ENCODE measurements at regions not wholly inside any gene's neighbourhood (a gene's known extent, or its start where the extent isn't known, plus 50 kb on each side); places are given as distances from the start of the nearest gene placed in this dataset.

DNA sequence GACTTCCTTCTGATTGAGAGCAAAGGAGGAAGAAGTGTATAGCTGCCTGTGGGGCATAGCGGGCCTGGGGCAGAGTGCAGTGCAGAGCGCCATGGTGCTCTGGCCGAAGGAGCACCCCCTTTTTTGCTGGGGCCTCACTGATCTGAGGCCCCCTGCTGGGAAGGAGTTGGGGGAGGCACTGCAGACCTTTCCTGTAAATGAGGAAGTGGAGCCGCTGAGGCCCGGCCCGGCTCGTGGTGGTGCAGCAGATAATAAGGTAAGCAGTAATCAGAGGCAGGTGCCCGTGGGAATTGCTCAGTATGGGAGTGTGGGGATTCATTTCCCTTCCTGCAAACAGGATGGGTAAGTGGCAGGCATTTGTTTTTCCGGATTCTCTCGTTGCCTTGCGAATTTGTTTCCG, 373.7 kb upstream of the MKI67 start:
- DNase-seq: no peak

DNA sequence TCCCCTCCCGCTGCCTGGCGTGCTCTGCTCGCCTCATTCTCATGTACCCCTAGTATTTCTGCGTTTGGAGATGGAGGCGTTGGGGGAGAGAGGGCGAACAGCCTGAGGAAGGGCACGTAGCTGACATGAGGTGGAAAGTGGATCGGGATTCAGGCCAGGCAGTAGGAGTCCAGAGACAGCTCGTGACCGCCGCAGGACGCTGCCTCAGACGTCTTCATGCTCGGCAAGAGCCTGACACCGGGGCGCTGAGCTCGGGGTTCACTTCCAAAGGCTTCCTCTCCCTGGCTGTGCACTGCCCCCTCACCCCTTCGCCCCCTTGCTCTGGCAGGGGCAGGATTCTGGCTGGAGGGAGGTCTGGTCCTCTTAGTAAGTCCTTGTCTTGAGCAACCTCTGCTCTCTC, 374.4 kb upstream of the MKI67 start:
- no peak for DNase-seq

DNA sequence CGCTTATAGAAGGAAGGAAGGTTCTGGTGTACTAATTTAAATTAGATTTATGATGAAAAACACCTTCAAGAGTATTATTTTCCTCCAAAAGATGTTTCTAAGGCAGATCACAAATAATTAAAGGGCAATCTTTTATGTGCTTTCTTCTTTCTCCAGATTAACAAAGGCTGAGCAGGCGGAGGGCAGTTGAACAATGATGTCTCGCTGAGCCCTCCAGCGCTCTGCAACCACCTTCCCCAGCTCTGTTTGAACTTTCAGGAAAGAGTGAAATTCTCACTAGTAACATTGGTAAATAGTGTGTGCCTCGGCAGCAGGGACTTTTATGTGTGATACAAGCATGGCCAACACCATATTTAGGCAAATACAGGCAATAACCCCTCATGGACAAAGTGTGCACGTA, 379.1 kb upstream of the MKI67 start:
- DNase-seq: no peak

GRCh38 chr10:128506423-128506822, 380.2 kb upstream of the MKI67 start:
- DNase-seq: no peak

DNA sequence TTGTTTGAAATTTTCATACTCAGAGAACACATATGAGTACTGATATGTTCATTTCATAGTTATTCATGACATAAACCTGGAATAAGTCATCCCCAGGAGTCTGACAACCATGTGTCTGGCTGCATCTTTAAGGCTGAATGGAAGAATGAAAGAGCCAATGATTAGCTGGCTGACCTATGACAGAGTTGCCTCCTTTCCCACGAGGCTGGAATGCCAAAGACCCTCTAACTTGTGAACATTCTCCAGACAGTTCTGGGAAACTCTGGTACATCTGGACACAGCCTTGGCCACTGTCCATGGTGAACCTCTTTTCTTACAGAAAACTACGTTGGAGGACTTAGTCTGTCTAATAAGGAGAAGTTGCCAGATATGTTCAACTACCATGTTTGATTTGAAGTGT, 380.8 kb upstream of the MKI67 start:
- DNase-seq: no peak

DNA sequence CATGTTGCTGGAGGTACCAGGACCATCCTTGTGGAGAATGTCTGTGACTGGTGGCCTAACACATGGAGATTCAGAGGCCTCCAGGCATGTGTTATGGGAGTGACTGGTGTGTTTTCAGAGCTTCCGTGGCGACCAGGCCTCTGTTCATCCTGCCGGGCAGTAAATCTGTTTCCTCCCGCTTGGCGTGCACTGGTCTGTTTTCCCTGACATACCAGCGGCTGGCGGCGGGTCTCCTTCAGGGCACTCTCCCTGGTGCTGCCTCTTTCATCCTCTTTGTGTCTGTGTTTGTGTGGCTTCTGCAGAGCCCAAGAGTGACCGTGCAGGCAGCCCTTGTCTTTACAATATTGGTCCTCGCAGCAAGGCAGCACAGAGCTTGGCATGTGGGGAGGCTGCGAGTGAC, 385.1 kb upstream of the MKI67 start:
- DNase-seq: no peak

- no peak for DNase-seq
These were observed 386.5 kb upstream of the MKI67 start for GRCh38 chr10:128512767-128513166.

- no peak for DNase-seq
These were observed 388.3 kb upstream of the MKI67 start for GRCh38 chr10:128514536-128514935.

DNA sequence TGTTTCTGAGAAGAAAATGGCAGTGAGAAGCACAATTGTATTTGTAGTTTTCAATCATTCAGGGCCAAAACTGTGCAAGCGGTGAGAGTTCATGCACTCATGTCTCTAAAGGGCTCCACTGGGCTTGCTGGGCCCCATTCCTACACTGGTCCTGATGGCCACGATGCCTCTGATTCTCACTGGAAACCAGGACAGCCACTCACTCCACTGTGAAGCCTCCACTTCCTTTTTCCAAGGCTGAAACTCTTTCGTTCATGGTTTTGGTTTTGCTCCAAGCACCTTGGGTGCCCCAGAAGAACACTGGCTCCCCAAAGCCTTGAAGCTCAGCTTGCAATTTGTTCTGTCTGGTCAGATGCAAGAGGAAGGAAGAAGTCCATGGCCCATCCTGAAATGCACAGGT, 390.0 kb upstream of the MKI67 start:
- no peak for DNase-seq

DNA sequence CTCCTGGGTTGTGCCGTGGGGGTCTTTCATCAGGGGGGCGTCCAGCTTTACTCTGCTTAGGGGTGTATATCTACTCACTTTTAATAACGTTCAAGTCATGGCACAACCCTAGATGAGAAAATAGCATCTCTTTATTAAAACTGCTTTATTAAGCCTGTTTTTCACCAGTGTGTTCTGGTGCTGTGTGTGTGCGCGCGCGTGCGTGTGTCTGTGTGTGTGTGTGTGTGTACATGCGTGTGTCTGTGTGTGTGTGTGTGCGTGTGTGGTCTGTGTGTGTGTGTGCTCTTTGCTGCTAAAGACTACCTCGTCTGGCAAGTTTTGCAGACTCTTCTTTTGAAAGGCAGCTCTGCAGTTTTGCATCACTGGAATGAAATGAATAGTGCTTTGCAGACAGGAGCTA, 390.9 kb upstream of the MKI67 start:
- DNase-seq: no peak

- no peak for DNase-seq
These were observed 391.8 kb upstream of the MKI67 start for GRCh38 chr10:128518000-128518399.

DNA sequence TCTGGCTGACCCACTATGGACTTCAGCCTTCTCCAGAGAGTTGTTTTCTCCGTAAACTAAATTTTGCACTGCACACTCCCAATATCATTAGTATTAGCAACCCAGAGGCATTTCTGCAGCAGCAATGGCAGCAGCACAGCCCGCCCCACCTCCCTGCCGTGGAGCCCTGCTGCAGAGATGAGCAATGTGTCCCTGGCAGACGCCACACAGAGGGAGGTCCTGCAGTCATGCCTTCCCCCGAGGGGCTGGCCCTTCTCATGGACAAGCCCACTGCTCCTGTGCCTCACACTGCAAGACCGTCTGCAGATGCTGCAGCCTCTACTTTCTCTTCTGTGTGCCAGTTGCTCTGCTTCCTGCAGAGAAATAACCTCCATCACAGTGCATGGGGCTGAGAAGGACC, 393.4 kb upstream of the MKI67 start:
- no peak for DNase-seq

DNA sequence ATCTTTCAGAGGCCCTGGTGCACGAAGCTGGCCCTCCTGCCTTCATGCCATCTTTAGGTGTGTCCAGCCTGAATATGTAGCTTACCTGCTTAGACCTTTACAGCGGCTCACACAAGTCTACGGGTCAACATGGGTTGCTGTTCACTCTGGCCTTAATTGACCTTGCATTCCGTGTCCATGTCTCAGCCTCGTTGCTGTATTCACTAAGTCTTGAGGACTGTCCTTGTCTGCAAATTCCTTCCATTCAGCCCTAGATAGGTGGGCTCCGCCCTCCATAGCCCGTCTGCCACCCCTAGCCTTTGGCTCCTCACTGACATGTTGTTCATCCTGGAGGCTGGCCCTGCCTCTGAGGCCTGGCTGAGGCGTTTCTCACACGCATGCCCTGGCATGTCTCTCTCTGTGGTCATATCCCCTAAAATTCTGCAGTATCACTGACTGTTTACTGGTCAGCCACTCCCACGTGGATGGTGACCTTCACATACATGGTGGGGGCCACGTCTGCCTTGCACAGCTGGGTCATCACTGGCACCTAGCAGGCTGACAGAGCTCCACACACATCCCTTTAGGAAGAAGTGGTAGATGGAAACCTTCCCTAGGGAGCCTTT, 394.1 kb upstream of the MKI67 start:
- DNase-seq: no peak

DNA sequence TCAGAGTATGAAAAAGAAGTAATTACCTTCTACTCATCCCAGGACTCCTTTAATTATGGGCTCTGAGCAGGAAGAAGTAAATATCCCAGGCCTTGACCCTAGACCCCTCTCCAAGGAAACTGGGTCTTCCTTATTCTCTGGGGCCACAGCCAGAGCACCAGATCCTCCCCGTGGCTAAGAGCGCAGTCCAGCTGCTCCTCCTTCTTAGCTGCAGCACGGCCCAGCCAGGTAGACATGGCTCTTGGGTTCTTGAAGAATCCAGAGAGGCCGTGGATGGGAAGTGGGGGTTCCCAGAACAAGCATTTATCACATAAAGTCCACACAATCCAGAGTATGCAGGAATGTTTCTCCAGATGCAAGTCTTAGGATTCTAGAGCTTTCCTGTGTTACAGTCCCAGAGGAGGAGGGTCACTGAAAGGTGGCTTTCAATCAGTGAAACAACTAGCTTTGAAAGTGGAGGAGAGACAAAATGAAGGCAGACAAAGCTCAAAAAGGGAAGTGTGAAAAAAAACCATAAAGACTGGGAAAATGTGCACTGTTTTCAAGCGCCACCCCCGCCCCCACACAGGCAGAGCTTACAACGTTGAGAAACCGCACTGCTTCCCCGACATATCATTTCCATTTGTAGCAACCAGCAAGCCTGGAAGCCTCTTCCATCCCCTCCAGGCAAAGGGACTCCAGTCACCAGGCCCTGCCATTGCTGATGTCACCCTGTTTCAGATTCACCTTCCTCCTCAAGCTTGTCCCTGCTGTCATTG, 396.5 kb upstream of the MKI67 start:
- DNase-seq: no peak

DNA sequence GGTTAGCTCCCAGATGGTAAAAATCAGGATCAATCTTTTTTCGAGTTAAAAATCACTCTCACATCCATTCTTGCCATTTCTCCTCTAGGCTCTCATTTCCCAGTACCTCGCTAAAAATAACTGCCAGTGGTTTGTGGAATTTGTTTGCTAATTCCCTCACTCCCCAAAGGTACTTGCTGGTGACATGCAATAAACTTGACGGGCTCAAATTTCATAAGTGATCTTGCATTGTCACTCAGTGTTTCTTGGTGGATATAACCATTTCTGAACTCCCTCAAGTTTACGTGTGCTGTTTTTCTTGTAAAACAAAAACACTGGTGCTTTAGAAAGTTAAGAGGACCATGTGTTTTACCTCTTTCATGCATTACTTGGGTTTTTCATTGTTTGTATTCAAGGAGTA, 399.2 kb upstream of the MKI67 start:
- no peak for DNase-seq

GRCh38 chr10:128525936-128526335, 399.7 kb upstream of the MKI67 start:
- DNase-seq: no peak

- DNase-seq: peak; percentile 54
These were observed 400.7 kb upstream of the MKI67 start for GRCh38 chr10:128526791-128527375.

DNA sequence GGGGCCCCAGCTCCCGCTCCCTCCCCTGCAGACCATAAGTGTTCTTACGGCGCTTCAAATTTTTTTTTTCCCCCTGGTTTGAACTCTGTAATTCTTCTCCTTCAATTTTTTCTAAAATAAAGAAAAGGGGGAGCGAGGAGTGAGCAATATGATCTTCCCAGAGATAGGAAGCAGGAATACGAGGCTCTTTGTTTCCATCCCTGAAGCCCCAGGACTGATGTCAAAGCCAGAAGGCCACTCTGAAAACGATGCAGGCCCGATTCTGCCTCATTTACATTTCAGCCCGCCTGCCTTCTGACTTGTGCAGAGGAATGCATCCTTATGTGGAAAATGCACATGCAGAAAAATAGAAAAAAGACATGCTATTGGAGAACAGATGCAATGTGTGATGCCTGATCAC, 401.5 kb upstream of the MKI67 start:
- DNase-seq: no peak

DNA sequence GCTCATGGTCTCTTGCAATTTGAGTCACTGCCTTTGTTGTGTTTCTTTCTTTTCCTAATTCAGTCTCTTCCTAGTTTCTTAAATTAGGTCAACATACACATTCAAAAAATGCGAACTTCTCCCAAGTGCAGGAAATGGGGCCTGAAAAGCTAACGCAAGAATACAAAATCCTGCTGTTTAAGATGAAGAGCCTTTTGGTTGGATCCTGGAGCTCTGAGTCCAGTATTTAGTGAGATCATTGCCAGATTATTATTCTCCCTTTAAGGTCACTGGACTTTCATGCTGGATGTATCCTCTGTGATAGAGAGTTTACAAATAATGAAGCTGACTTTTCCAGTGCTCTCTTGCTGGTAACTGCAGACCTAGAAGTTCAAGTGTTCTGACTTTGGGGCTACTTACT, 401.9 kb upstream of the MKI67 start:
- DNase-seq: no peak

DNA sequence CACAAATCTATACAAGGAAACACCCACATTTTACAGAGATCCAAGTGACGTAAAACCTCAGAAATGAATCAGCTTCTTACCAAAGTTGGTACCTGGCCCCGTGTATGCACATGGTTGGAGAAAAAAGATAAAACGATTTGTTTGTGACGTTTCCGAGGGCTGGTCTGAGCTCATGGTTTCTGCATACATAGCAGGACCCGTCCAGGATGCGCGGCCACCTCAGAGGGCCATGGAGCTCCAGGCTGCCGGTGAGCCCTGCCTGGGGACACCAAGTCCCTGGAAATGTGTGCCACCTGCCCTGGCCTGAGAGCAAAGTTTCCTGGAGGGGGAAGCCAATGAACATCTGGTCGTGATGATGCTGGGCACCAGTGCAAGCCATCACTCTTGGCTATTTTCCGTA, 402.6 kb upstream of the MKI67 start:
- no peak for DNase-seq

- no peak for DNase-seq
These were observed 403.0 kb upstream of the MKI67 start for GRCh38 chr10:128529225-128529624.

GRCh38 chr10:128530301-128530700, 404.1 kb upstream of the MKI67 start:
- no peak for DNase-seq

DNA sequence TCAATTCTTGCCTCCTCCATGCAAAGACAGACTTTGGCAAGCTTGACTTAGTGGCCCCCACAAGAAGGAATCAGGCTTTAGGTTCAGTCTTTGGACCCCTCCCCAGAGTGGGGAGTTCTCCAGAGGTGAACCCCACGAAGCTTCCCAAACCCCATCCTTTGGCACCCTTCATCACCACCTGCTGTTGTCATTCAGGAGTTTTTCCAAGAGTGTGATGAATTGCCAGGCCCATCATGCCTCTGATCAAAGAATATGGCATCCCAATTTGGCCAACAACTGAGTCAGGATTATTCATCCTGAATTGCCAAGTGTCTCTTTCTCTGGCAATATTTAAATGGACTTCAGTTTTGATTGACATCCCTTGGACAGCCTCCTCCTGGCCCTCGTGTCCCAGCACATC, 404.7 kb upstream of the MKI67 start:
- DNase-seq: no peak

GRCh38 chr10:128534686-128535085, 408.5 kb upstream of the MKI67 start:
- DNase-seq: no peak

DNA sequence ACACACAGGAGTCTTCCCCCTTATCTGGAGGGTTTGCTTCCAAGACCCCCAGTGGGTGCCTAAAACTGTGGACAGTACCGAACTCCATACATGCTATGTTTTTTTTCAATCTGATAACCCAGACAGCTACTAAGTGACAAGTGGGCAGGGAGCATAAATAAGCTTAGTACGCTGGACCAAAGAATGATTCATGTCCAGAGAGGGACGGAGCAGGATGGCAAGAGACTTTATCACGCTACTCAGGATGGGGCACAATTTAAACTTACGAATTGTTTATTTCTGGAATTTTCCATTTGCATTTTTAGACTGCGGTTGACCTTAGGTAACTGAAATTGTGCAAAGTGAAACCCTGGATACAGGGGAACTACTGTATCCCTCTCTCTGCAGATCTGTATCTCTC, 410.0 kb upstream of the MKI67 start:
- DNase-seq: no peak
